ENCODE measurements at regions not wholly inside any gene's neighbourhood (a gene's known extent, or its start where the extent isn't known, plus 50 kb on each side); places are given as distances from the start of the nearest gene placed in this dataset.

DNA sequence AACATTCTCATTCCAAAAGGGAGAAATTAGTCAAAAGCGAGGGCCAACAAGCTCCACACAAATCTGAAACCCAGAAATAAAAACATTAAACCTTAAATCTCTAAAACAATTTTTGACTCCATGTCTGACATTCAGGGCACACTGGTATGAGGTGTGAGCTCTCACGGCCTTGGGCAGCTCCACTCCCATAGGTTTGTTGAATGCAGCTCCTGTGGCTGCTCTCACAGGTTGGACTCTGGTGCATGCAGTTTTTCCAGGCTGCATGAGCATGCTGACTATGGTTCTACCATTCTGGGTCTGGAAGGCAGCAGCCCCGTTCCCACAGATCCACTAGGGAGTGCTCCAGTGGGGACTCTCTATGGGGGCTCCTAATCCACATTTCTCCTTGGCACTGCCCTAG is 887.1 kb upstream of the GHITM start:
- 73 to 89% methylated on average over 3 of the region's 3 CpGs for WGBS, 2 donors

GRCh38 chr10:83252596-83252995 is 886.7 kb upstream of the GHITM start:
- DNase-seq: no peak
- Histone ChIP-seq H3K4me1 (no peaks in the 10 kb centered on the region), H3K9me3 (no peaks in the 10 kb centered on the region), H3K27me3 (no peaks in the 10 kb centered on the region), H3K4me3 (replicated peaks in 1 of 3) (no peak overlapping the region), H3K36me3 (no peaks in the 10 kb centered on the region), H3K27ac (no peak overlapping the region)
- intact Hi-C loops (cut with DNase I): no loop called here
- TF ChIP-seq, protein P1, sequence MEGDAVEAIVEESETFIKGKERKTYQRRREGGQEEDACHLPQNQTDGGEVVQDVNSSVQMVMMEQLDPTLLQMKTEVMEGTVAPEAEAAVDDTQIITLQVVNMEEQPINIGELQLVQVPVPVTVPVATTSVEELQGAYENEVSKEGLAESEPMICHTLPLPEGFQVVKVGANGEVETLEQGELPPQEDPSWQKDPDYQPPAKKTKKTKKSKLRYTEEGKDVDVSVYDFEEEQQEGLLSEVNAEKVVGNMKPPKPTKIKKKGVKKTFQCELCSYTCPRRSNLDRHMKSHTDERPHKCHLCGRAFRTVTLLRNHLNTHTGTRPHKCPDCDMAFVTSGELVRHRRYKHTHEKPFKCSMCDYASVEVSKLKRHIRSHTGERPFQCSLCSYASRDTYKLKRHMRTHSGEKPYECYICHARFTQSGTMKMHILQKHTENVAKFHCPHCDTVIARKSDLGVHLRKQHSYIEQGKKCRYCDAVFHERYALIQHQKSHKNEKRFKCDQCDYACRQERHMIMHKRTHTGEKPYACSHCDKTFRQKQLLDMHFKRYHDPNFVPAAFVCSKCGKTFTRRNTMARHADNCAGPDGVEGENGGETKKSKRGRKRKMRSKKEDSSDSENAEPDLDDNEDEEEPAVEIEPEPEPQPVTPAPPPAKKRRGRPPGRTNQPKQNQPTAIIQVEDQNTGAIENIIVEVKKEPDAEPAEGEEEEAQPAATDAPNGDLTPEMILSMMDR (IDR thresholded peaks at IDR 0.05): no peak
- no peak for TF ChIP-seq POLR2A (IDR thresholded peaks at IDR 0.05)

More for the DNA sequence above, 887.1 kb upstream of the GHITM start:
- intact Hi-C loops (cut with DNase I): no loop called here
- Histone ChIP-seq H3K36me3 (no peaks in the 10 kb centered on the region), H3K4me3 (replicated peaks in 1 of 3) (no peak overlapping the region), H3K27ac (no peak overlapping the region), H3K4me1 (no peaks in the 10 kb centered on the region), H3K9me3 (no peaks in the 10 kb centered on the region), H3K27me3 (no peaks in the 10 kb centered on the region)
- DNase-seq: no peak
- no peak for TF ChIP-seq POLR2A (IDR thresholded peaks at IDR 0.05)
- TF ChIP-seq, protein P1 (IDR thresholded peaks at IDR 0.05): no peak

DNA sequence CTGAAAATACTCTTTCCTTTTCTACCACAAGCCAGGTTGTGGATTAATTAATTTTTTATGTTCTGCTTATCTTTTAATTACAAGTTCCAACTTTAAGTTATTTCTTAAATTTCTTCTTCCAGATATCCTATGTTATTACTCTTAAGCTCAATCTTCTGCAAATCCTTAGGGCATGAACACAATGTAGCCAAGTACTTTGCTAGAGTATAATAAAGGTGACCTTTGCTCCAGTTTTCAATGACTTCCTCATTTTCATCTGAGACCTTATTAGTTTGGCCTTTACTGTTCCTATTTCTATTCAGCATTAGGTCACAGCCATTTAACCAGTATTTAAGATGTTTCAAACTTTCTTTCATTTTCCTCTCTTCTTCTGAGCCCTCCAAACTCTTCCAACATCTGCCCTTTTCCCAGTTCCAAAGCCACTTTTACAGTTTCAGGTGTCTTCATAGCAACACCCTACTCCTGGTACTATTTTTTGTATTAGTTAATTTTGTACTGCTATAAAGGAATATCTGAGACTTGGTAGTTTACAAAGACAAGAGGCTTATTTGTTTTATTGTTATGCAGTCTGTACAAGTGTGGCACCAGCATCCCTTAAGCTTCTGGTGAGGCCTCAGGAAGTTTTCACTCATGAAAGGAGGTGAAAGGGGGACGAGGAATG is 886.2 kb upstream of the GHITM start:
- no peaks in the 10 kb centered on the region for H3K27me3 ChIP-seq
- TF ChIP-seq, protein P1 (IDR thresholded peaks at IDR 0.05): no peak
- no peak for TF ChIP-seq POLR2A (IDR thresholded peaks at IDR 0.05)
- intact Hi-C loops (cut with DNase I): no loop called here

DNA sequence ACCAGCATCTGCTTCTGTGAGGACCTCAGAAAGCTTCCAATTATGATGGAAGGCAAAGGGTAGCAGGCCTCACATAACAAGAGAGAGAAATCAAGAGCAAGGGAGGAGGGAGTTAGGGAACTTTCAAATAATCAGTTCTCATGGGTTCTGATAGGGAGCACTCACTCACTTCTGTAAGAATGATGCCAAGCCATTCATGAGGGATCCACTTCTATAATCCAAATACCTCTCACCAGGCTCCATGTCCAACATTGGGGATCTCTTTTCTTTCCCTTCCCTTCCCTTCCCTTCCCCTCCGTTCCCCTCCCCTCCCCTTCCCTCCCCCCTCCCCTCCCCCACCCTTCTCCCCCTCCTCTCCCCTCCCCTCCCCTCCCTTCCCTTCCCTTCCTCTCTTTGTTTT is 884.6 kb upstream of the GHITM start:
- H3K4me1 ChIP-seq: no peaks in the 10 kb centered on the region
- no peak overlapping the region for H3K4me3 ChIP-seq (replicated peaks in 1 of 3)
- TF ChIP-seq, protein P1 (IDR thresholded peaks at IDR 0.05): no peak
- TF ChIP-seq POLR2A (IDR thresholded peaks at IDR 0.05): no peak
- no peak for DNase-seq
- WGBS, 2 donors: 53 to 81% methylated on average over 1 of the region's 1 CpG
- no peaks in the 10 kb centered on the region for H3K27me3 ChIP-seq
- no peaks in the 10 kb centered on the region for H3K36me3 ChIP-seq
- intact Hi-C loops (cut with DNase I): no loop called here
- no peaks in the 10 kb centered on the region for H3K9me3 ChIP-seq
- no peak overlapping the region for H3K27ac ChIP-seq

More for the DNA sequence above, 886.2 kb upstream of the GHITM start:
- 89 to 95% methylated on average over 1 of the region's 1 CpG for WGBS, 2 donors
- Histone ChIP-seq H3K4me3 (replicated peaks in 1 of 3) (no peak overlapping the region), H3K36me3 (no peaks in the 10 kb centered on the region), H3K27ac (no peak overlapping the region), H3K9me3 (no peaks in the 10 kb centered on the region), H3K4me1 (no peaks in the 10 kb centered on the region)
- no peak for DNase-seq

DNA sequence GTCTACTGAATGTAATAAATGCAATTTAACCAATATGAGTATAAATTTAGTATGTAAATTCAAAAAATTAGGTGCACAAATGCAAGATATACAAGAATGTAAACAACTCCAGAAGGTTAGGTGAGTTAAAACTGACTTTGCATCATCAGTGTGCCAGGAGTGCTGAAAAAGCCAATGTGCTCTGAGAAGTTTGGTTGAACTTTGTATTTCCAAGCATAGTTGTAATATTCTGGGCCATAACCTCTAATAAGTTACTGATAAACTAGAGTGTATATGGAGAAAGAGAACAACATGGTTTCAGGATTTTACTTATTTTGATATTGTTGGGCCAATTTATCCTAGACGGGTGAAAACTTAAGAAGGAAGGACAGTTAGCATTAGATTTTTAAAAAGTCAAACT is 876.9 kb upstream of the GHITM start:
- Histone ChIP-seq H3K4me3 (replicated peaks in 1 of 3) (no peak overlapping the region), H3K9me3 (no peaks in the 10 kb centered on the region), H3K4me1 (no peaks in the 10 kb centered on the region), H3K27ac (no peak overlapping the region), H3K27me3 (no peaks in the 10 kb centered on the region), H3K36me3 (no peaks in the 10 kb centered on the region)
- WGBS, 2 donors: 92 to 94% methylated on average over 1 of the region's 1 CpG
- no peak for DNase-seq
- intact Hi-C loops (cut with DNase I): no loop called here
- no peak for TF ChIP-seq POLR2A (IDR thresholded peaks at IDR 0.05)
- TF ChIP-seq, protein P1 (IDR thresholded peaks at IDR 0.05): no peak

All from thyroid gland (tissue), 4 donors.